ENCODE measurements at regions not wholly inside any gene's neighbourhood (a gene's known extent, or its start where the extent isn't known, plus 50 kb on each side); places are given as distances from the start of the nearest gene placed in this dataset.

GRCh38 chr6:11330413-11330760 lies 97.9 kb upstream of the NEDD9 start (continued):
- no peak for TF ChIP-seq PRDM2 (tag by site-specific recombination; IDR thresholded peaks at IDR 0.05; ENCODE audit: borderline replicate concordance)
- no peak for TF ChIP-seq PRDM10 (tag by site-specific recombination; IDR thresholded peaks at IDR 0.05)
- no peak for TF ChIP-seq CTCF (tag by site-specific recombination; IDR thresholded peaks at IDR 0.05)
- TF ChIP-seq ZNF664 (tag by site-specific recombination; IDR thresholded peaks at IDR 0.05), result no peak
- TF ChIP-seq ZIC2 (tag by site-specific recombination; IDR thresholded peaks at IDR 0.05), result no peak
- TF ChIP-seq ZNF654 (tag by site-specific recombination; IDR thresholded peaks at IDR 0.05; ENCODE audit: low read depth), result no peak

- ChIA-PET CTCF (interaction anchor here (0.5 to 2.0 kb wide), 2 partner anchors 166 to 1154 kb away, joined by 3 to 8 read pairs; no protein-coding TSS in a partner anchor), POLR2A (no interaction called here)
- TF ChIP-seq ZBTB49 (tag by site-specific recombination; IDR thresholded peaks at IDR 0.05; ENCODE audit: low read depth), result no peak
- no peak for TF ChIP-seq GLIS1 (tag by site-specific recombination; IDR thresholded peaks at IDR 0.05)
- TF ChIP-seq ZNF777 (tag by site-specific recombination; IDR thresholded peaks at IDR 0.05; ENCODE audit: borderline replicate concordance), result no peak
- no peak for TF ChIP-seq MEIS1 (CRISPR knock-in tag; IDR thresholded peaks at IDR 0.05; ENCODE audit: borderline replicate concordance)
- no peak for TF ChIP-seq ZBTB20 (tag by site-specific recombination; IDR thresholded peaks at IDR 0.05)
- no peak for TF ChIP-seq BCL11A (tag by site-specific recombination; IDR thresholded peaks at IDR 0.05; ENCODE audit: low read depth)
- TF ChIP-seq ZNF488 (tag by site-specific recombination; IDR thresholded peaks at IDR 0.05), result no peak
- no peak for TF ChIP-seq ZNF324 (tag by site-specific recombination; IDR thresholded peaks at IDR 0.05)
- Histone ChIP-seq H3K9me3 (ENCODE audit: control insufficient read depth, insufficient read depth, low read depth, low read length) (no peaks in the 10 kb centered on the region), H3K27ac (ENCODE audit: extremely low read depth, low read depth, low read length) (no peak overlapping the region), H3K4me1 (ENCODE audit: control insufficient read depth, insufficient read depth, low read length) (no peaks in the 10 kb centered on the region), H3K36me3 (ENCODE audit: control insufficient read depth in 2 of 2, insufficient read depth in 1 of 2, low read length in 2 of 2) (no peaks in the 10 kb centered on the region), H3K4me3 (ENCODE audit: low read depth, low read length) (no peak overlapping the region)
These were observed 97.4 kb upstream of the NEDD9 start for GRCh38 chr6:11329726-11330412.
